SK-N-SH (cell line): ENCODE measurements at regions not wholly inside any gene's neighbourhood (a gene's known extent, or its start where the extent isn't known, plus 50 kb on each side); places are given as distances from the start of the nearest gene placed in this dataset.

Experiments used
- CTCF ChIA-PET: fragments of 300-600, 350-600 bp; formaldehyde crosslinking; extraction: SDS; loops from one replicate; lab custom pipeline; 2021; lab: Yijun Ruan, JAX
- POLR2A ChIA-PET: fragments of 350-600 bp; sonication (Branson Sonifier 250); formaldehyde crosslinking; extraction: SDS; loops from one replicate; lab custom pipeline; 2020; ENCODE audit warnings: antibody characterized with exemption, inconsistent platforms; lab: Yijun Ruan, JAX
- DNase-seq: peaks from one replicate; pipeline ENCODE4 v3.0.0; 2012
- H2AFZ ChIP-seq: fragments of 200-600 bp; sonication (generic); 2 replicates; pipeline ENCODE4 v1.8.1; 2016; ENCODE audit warnings: antibody characterized with exemption, mild to moderate bottlenecking, low read depth
- H3F3A ChIP-seq: fragments of 200-600 bp; sonication (generic); replicated peaks from 2 replicates; pipeline ENCODE3; 2016; ENCODE audit warnings: antibody characterized with exemption, mild to moderate bottlenecking; ENCODE audit not compliant: insufficient read depth
- H3K27ac ChIP-seq, 2 experiments: fragments of 200-500 bp in 1 of 2; fragments of 200-600 bp in 1 of 2; sonication (Bioruptor generic) in 1 of 2; sonication (generic), shearing (Covaris generic) in 1 of 2; 2 replicates each; pipeline versions ENCODE4 v1.5.1 to v1.6.1; 2014 to 2016; ENCODE audit warnings: low read depth in 2 of 2, inconsistent platforms in 1 of 2, low read length in 1 of 2, mild to moderate bottlenecking in 1 of 2, mixed read lengths in 1 of 2
- H3K27me3 ChIP-seq: fragments of 200-600 bp; sonication (generic), shearing (Covaris generic); 2 replicates; pipeline ENCODE4 v1.6.1; 2016; ENCODE audit warnings: mixed run types; ENCODE audit not compliant: insufficient read depth
- H3K36me3 ChIP-seq, 2 experiments: fragments of 200-500 bp in 1 of 2; fragments of 200-600 bp in 1 of 2; sonication (Bioruptor generic) in 1 of 2; sonication (generic) in 1 of 2; replicated peaks in 1 of 2; 2 replicates each; pipeline versions ENCODE3 to v1.5.1; 2014 to 2016; ENCODE audit warnings: low read length in 1 of 2, mild to moderate bottlenecking in 1 of 2; ENCODE audit not compliant: insufficient read depth in 2 of 2, control insufficient read depth in 1 of 2
- H3K4me1 ChIP-seq, 2 experiments: fragments of 200-500 bp in 1 of 2; fragments of 200-600 bp in 1 of 2; sonication (Bioruptor generic) in 1 of 2; sonication (generic), shearing (Covaris generic) in 1 of 2; 2 replicates each; pipeline versions ENCODE4 v1.5.1 to v1.6.1; 2014 to 2016; ENCODE audit warnings: low read depth in 1 of 2, low read length in 1 of 2, mixed run types in 1 of 2; ENCODE audit not compliant: insufficient read depth in 2 of 2, control insufficient read depth in 1 of 2
- H3K4me2 ChIP-seq: fragments of 200-600 bp; sonication (generic), shearing (Covaris generic); 2 replicates; pipeline ENCODE4 v1.6.1; 2017; ENCODE audit warnings: mixed run types
- H3K4me3 ChIP-seq, 2 experiments: fragments of 200-500 bp in 1 of 2; fragments of 200-600 bp in 1 of 2; sonication (Bioruptor generic) in 1 of 2; sonication (generic), shearing (Covaris generic) in 1 of 2; 2 replicates each; pipeline versions ENCODE4 v1.5.1 to v1.8.1; 2014 to 2016; ENCODE audit warnings: low read depth in 2 of 2, inconsistent platforms in 1 of 2, low read length in 1 of 2, mild to moderate bottlenecking in 1 of 2, mixed read lengths in 1 of 2, moderate library complexity in 1 of 2
- H3K79me2 ChIP-seq: fragments of 200-600 bp; sonication (generic); 2 replicates; pipeline ENCODE4 v1.8.1; 2017; ENCODE audit warnings: mild to moderate bottlenecking; ENCODE audit not compliant: insufficient read depth
- H3K9ac ChIP-seq: fragments of 200-600 bp; sonication (generic); 2 replicates; pipeline ENCODE4 v1.6.1; 2017; ENCODE audit warnings: mixed run types
- H3K9me2 ChIP-seq: fragments of 200-600 bp; sonication (generic); 2 replicates; pipeline ENCODE4 v1.6.1; 2017; ENCODE audit warnings: mixed run types
- H3K9me3 ChIP-seq: fragments of 200-600 bp; sonication (generic); 2 replicates; pipeline ENCODE4 v1.6.1; 2017; ENCODE audit warnings: mixed run types, mild to moderate bottlenecking, moderate library complexity
- H4K20me1 ChIP-seq: fragments of 200-600 bp; sonication (generic); 2 replicates; pipeline ENCODE4 v1.6.1; 2017; ENCODE audit warnings: mild to moderate bottlenecking, mixed run types; ENCODE audit not compliant: insufficient read depth
- FOSL2 ChIP-seq: IDR thresholded peaks from 2 replicates; pipeline ENCODE4 v1.4.0; 2012; ENCODE audit warnings: low read depth, mild to moderate bottlenecking, moderate library complexity, borderline replicate concordance
- NFIC ChIP-seq: IDR thresholded peaks from 2 replicates; pipeline ENCODE4 v1.4.0; 2012; ENCODE audit warnings: borderline replicate concordance
- RAD21 ChIP-seq: IDR thresholded peaks from 2 replicates; pipeline ENCODE4 v1.6.1; 2012; ENCODE audit warnings: mild to moderate bottlenecking, low read length
- RFX5 ChIP-seq: IDR thresholded peaks from 2 replicates; pipeline ENCODE4 v1.6.1; 2012; ENCODE audit warnings: mild to moderate bottlenecking, improper control_type of control experiment, low read length
- SMC3 ChIP-seq: IDR thresholded peaks from 2 replicates; pipeline ENCODE4 v1.6.1; 2012; ENCODE audit warnings: low read depth, low read length, improper control_type of control experiment
- TAF1 ChIP-seq: IDR thresholded peaks from 2 replicates; pipeline ENCODE4 v1.6.1; 2012; ENCODE audit warnings: low read depth, mild to moderate bottlenecking, low read length, moderate library complexity, borderline replicate concordance
- WGBS: methylation state at CpG from one replicate; pipeline ENCODE4 v1.1.6; 2017; ENCODE audit warnings: low lambda C conversion rate; 5-methylcytosine and 5-hydroxymethylcytosine counted together
- TF ChIP-seq, protein P1 (sequence below): IDR thresholded peaks from 2 replicates; pipeline ENCODE4 v1.6.1; 2012; ENCODE audit warnings: mild to moderate bottlenecking, low read depth, low read length, moderate library complexity
- TF ChIP-seq, protein P2 (sequence below): fragments of 150-350 bp; IDR thresholded peaks from 2 replicates; pipeline ENCODE4 v1.6.1; 2016; ENCODE audit warnings: mild to moderate bottlenecking, low read depth, low read length
- TF ChIP-seq, protein P3 (sequence below): fragments of 150-350 bp; IDR thresholded peaks from 2 replicates; pipeline ENCODE4 v1.6.1; 2017; ENCODE audit warnings: antibody characterized with exemption, low read length, low read depth, borderline replicate concordance
- TF ChIP-seq, protein P4 (sequence below): fragments of 200-600 bp; sonication (generic); IDR thresholded peaks from 2 replicates; pipeline ENCODE4 v1.6.1; 2017; ENCODE audit warnings: antibody characterized with exemption, mild to moderate bottlenecking, moderate library complexity

DNA sequence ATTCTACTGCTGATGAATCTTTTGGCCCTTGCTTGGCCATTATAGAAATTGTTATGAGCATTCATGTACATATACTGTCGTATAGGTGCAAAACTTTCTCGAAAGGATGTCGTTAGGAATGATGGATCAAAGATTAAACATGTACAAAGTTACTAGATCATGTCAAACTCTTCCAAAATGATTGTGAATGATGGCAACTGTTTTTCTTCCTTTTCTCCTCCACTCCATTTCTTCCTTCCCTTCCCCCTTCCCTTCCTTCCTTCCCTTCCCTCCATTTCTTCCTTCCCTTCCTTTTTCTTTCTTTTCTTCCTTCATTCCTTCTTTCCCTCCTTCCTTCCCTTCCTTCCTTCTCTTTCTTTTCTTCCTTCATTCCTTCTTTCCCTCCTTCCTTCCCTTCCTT is 973.9 kb downstream of the CDH11 start (continued):
- TF ChIP-seq, protein P1, sequence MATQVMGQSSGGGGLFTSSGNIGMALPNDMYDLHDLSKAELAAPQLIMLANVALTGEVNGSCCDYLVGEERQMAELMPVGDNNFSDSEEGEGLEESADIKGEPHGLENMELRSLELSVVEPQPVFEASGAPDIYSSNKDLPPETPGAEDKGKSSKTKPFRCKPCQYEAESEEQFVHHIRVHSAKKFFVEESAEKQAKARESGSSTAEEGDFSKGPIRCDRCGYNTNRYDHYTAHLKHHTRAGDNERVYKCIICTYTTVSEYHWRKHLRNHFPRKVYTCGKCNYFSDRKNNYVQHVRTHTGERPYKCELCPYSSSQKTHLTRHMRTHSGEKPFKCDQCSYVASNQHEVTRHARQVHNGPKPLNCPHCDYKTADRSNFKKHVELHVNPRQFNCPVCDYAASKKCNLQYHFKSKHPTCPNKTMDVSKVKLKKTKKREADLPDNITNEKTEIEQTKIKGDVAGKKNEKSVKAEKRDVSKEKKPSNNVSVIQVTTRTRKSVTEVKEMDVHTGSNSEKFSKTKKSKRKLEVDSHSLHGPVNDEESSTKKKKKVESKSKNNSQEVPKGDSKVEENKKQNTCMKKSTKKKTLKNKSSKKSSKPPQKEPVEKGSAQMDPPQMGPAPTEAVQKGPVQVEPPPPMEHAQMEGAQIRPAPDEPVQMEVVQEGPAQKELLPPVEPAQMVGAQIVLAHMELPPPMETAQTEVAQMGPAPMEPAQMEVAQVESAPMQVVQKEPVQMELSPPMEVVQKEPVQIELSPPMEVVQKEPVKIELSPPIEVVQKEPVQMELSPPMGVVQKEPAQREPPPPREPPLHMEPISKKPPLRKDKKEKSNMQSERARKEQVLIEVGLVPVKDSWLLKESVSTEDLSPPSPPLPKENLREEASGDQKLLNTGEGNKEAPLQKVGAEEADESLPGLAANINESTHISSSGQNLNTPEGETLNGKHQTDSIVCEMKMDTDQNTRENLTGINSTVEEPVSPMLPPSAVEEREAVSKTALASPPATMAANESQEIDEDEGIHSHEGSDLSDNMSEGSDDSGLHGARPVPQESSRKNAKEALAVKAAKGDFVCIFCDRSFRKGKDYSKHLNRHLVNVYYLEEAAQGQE: no peak

DNA sequence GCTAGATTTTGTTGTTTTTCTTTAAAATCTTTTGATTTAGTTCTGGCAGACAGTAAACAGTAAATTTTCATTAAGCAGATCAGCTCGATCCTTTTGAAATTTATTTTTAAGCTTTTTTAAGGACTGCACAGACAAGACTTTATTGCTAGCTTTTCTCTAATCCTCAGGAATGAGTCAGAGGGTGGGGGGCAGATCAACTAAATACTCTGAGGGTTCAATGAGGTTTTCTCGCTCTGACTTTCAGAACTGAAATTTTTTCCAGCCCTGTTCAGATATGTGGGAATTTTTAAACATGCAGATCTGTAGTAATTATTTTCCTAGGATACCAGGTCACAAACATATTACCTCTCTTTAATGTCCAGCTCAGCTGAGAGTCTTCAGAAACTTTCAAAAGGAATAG is 977.2 kb downstream of the CDH11 start:
- H3K36me3 ChIP-seq: no peaks in the 10 kb centered on the region
- WGBS: 64% methylated on average over 2 of the region's 2 CpGs
- H4K20me1 ChIP-seq: no peaks in the 10 kb centered on the region
- no peak overlapping the region for H3K4me3 ChIP-seq
- H3K27ac ChIP-seq: no peak overlapping the region
- ChIA-PET POLR2A (no interaction called here), CTCF (no interaction called here)
- no peak overlapping the region for H3K9ac ChIP-seq
- no peaks in the 10 kb centered on the region for H3F3A ChIP-seq
- H3K79me2 ChIP-seq: no peaks in the 10 kb centered on the region
- H3K4me1 ChIP-seq: no peaks in the 10 kb centered on the region; a peak in 1 of 4 replicates
- TF ChIP-seq, protein P1: no peak
- TF ChIP-seq SMC3 (no peak), RAD21 (no peak), FOSL2 (no peak), NFIC (no peak), TAF1 (no peak), RFX5 (no peak)
- TF ChIP-seq, protein P2, sequence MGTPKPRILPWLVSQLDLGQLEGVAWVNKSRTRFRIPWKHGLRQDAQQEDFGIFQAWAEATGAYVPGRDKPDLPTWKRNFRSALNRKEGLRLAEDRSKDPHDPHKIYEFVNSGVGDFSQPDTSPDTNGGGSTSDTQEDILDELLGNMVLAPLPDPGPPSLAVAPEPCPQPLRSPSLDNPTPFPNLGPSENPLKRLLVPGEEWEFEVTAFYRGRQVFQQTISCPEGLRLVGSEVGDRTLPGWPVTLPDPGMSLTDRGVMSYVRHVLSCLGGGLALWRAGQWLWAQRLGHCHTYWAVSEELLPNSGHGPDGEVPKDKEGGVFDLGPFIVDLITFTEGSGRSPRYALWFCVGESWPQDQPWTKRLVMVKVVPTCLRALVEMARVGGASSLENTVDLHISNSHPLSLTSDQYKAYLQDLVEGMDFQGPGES: no peak
- TF ChIP-seq, protein P3, sequence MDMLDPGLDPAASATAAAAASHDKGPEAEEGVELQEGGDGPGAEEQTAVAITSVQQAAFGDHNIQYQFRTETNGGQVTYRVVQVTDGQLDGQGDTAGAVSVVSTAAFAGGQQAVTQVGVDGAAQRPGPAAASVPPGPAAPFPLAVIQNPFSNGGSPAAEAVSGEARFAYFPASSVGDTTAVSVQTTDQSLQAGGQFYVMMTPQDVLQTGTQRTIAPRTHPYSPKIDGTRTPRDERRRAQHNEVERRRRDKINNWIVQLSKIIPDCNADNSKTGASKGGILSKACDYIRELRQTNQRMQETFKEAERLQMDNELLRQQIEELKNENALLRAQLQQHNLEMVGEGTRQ: no peak
- TF ChIP-seq, protein P4, sequence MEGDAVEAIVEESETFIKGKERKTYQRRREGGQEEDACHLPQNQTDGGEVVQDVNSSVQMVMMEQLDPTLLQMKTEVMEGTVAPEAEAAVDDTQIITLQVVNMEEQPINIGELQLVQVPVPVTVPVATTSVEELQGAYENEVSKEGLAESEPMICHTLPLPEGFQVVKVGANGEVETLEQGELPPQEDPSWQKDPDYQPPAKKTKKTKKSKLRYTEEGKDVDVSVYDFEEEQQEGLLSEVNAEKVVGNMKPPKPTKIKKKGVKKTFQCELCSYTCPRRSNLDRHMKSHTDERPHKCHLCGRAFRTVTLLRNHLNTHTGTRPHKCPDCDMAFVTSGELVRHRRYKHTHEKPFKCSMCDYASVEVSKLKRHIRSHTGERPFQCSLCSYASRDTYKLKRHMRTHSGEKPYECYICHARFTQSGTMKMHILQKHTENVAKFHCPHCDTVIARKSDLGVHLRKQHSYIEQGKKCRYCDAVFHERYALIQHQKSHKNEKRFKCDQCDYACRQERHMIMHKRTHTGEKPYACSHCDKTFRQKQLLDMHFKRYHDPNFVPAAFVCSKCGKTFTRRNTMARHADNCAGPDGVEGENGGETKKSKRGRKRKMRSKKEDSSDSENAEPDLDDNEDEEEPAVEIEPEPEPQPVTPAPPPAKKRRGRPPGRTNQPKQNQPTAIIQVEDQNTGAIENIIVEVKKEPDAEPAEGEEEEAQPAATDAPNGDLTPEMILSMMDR: no peak
- H3K27me3 ChIP-seq: no peaks in the 10 kb centered on the region
- no peaks in the 10 kb centered on the region for H3K9me2 ChIP-seq
- H2AFZ ChIP-seq: no peak overlapping the region; the same call in 1 of the 2 replicates
- no peak overlapping the region for H3K4me2 ChIP-seq
- 0 out of 2 replicates have a peak, but pooled peaks cover 4% of the 10 kb centered on the region for H3K9me3 ChIP-seq
- DNase-seq: no peak
